Caco-2 (cell line): ENCODE measurements at regions not wholly inside any gene's neighbourhood (a gene's known extent, or its start where the extent isn't known, plus 50 kb on each side); places are given as distances from the start of the nearest gene placed in this dataset.

ENCODE experiments used
- BruUV-seq: library from RNA; stranded (reverse); fragments of 400-500 nt; replicated peaks from 2 replicates; lab custom pipeline; 2021; lab: Mats Ljungman, UMichigan
- CTCF ChIA-PET: fragments of 300-600 bp; sonication (Branson Sonifier 250); formaldehyde crosslinking; loops from one replicate; lab custom pipeline; 2022; ENCODE audit warnings: antibody characterized with exemption; lab: Charles Lee
- POLR2A ChIA-PET: fragments of 300-600 bp; sonication (Branson Sonifier 250); formaldehyde crosslinking; loops from one replicate; lab custom pipeline; 2022; ENCODE audit warnings: antibody characterized with exemption; lab: Charles Lee
- DNase-seq, 2 experiments: peaks; one replicate each; pipeline versions ENCODE4 v3.0.0 to v3.0.0-alpha.2; 2020 to 2022
- H3K27me3 ChIP-seq: replicated peaks from 2 replicates; pipeline ENCODE4 v1.6.0; 2011; ENCODE audit warnings: low read length; ENCODE audit not compliant: control insufficient read depth, insufficient read depth
- H3K36me3 ChIP-seq: 2 replicates; pipeline ENCODE4 v1.5.1; 2011; ENCODE audit warnings: low read length; ENCODE audit not compliant: control insufficient read depth, insufficient read depth
- H3K4me1 ChIP-seq: fragments of 250-450 bp; sonication (Bioruptor Pico); 2 replicates; pipeline ENCODE4 v1.5.1; 2020; ENCODE audit warnings: mild to moderate bottlenecking
- H3K4me3 ChIP-seq: 2 replicates; pipeline ENCODE4 v1.5.1; 2011; ENCODE audit warnings: low read depth, mild to moderate bottlenecking, control low read depth, low read length
- H3K9me3 ChIP-seq: fragments of 250-450 bp; sonication (Bioruptor Pico); 2 replicates; pipeline ENCODE4 v1.5.1; 2020; ENCODE audit warnings: mild to moderate bottlenecking, moderate library complexity
- H3K27ac Mint-ChIP-seq: one replicate; pipeline ENCODE4 v1.8.0; 2022; ENCODE audit warnings: mixed read lengths; ENCODE audit not compliant: unreplicated experiment
- H3K27me3 Mint-ChIP-seq: one replicate; pipeline ENCODE4 v1.8.0; 2022; ENCODE audit warnings: mixed read lengths; ENCODE audit not compliant: insufficient read depth, unreplicated experiment
- H3K36me3 Mint-ChIP-seq: one replicate; pipeline ENCODE4 v1.8.0; 2022; ENCODE audit warnings: mild to moderate bottlenecking, mixed read lengths; ENCODE audit not compliant: insufficient read depth, unreplicated experiment
- H3K4me1 Mint-ChIP-seq: one replicate; pipeline ENCODE4 v1.8.0; 2022; ENCODE audit warnings: low read depth, mixed read lengths; ENCODE audit not compliant: unreplicated experiment
- H3K4me3 Mint-ChIP-seq: one replicate; pipeline ENCODE4 v1.8.0; 2022; ENCODE audit warnings: mild to moderate bottlenecking, moderate library complexity, mixed read lengths; ENCODE audit not compliant: unreplicated experiment
- H3K9me3 Mint-ChIP-seq: one replicate; pipeline ENCODE4 v1.8.0; 2022; ENCODE audit warnings: mixed read lengths; ENCODE audit not compliant: unreplicated experiment
- CTCF ChIP-seq, 2 experiments: fragments of 200-600 bp in 1 of 2; IDR thresholded peaks; 1 replicate in 1 of 2; 2 replicates in 1 of 2; pipeline versions ENCODE4 v1.5.1 to v1.8.0; 2011 to 2022; ENCODE audit warnings: antibody characterized with exemption in 1 of 2, control low read depth in 1 of 2, inconsistent platforms in 1 of 2, low read depth in 1 of 2, low read length in 1 of 2, mild to moderate bottlenecking in 1 of 2, moderate library complexity in 1 of 2; ENCODE audit not compliant: insufficient read depth in 1 of 2, severe bottlenecking in 1 of 2, unreplicated experiment in 1 of 2
- intact Hi-C: fragments of 100-400 bp; cut with micrococcal nuclease; formaldehyde crosslinking; loops from one replicate; pipeline ENCODE4 v1.10.0; 2022; ENCODE audit not compliant: unreplicated experiment

GRCh38 chr1:90325168-90325567, 330.3 kb downstream of the ZNF326 start:
- intact Hi-C loops, result no loop called here
- Mint-ChIP-seq H3K4me3 (no peak overlapping the region), H3K4me1 (no peaks in the 10 kb centered on the region), H3K27me3 (peaks cover 4% of the 10 kb centered on the region), H3K27ac (no peak overlapping the region), H3K9me3 (no peaks in the 10 kb centered on the region), H3K36me3 (no peaks in the 10 kb centered on the region)
- TF ChIP-seq CTCF (IDR thresholded peaks at IDR 0.05; ENCODE audit: insufficient read depth in 1 of 2, low read depth in 1 of 2, low read length in 1 of 2, severe bottlenecking in 1 of 2, unreplicated experiment in 1 of 2), result no peak
- no peaks in the 10 kb centered on the region for H3K36me3 ChIP-seq
- ChIA-PET CTCF (interaction anchor here (0.6 kb wide), 1 partner anchor 527 kb away, joined by 5 read pairs; no protein-coding TSS in a partner anchor), POLR2A (no interaction called here)
- no peaks in the 10 kb centered on the region for H3K27me3 ChIP-seq
- no peak for DNase-seq
- no TSS peak for BruUV-seq
- H3K9me3 ChIP-seq, result no peaks in the 10 kb centered on the region
- no peaks in the 10 kb centered on the region for H3K4me1 ChIP-seq
- no peak overlapping the region for H3K4me3 ChIP-seq

- intact Hi-C loops, result no loop called here
- no peaks in the 10 kb centered on the region for H3K27me3 ChIP-seq
- peaks cover 6% of the 10 kb centered on the region for H3K27me3 Mint-ChIP-seq
- H3K27ac Mint-ChIP-seq, result no peak overlapping the region
- H3K36me3 Mint-ChIP-seq, result no peaks in the 10 kb centered on the region
- H3K4me1 ChIP-seq, result no peaks in the 10 kb centered on the region
- H3K36me3 ChIP-seq, result no peaks in the 10 kb centered on the region
- H3K4me3 ChIP-seq, result no peak overlapping the region
- BruUV-seq, result no TSS peak
- H3K4me3 Mint-ChIP-seq, result no peak overlapping the region
- TF ChIP-seq CTCF (IDR thresholded peaks at IDR 0.05; ENCODE audit: insufficient read depth in 1 of 2, low read depth in 1 of 2, low read length in 1 of 2, severe bottlenecking in 1 of 2, unreplicated experiment in 1 of 2), result no peak
- no peaks in the 10 kb centered on the region for H3K4me1 Mint-ChIP-seq
- H3K9me3 ChIP-seq, result no peaks in the 10 kb centered on the region
- POLR2A ChIA-PET, result no interaction called here
- no peak for DNase-seq
- CTCF ChIA-PET, result no interaction called here
- no peaks in the 10 kb centered on the region for H3K9me3 Mint-ChIP-seq
Measured at GRCh38 chr1:90322186-90322585, 327.3 kb downstream of the ZNF326 start.

GRCh38 chr1:90319918-90320317, 325.0 kb downstream of the ZNF326 start:
- no peaks in the 10 kb centered on the region for H3K36me3 Mint-ChIP-seq
- Histone ChIP-seq H3K36me3 (no peaks in the 10 kb centered on the region), H3K4me3 (no peak overlapping the region), H3K27me3 (no peaks in the 10 kb centered on the region), H3K4me1 (no peaks in the 10 kb centered on the region), H3K9me3 (no peaks in the 10 kb centered on the region)
- no TSS peak for BruUV-seq
- H3K9me3 Mint-ChIP-seq, result no peaks in the 10 kb centered on the region
- ChIA-PET POLR2A (no interaction called here), CTCF (no interaction called here)
- TF ChIP-seq CTCF (IDR thresholded peaks at IDR 0.05; ENCODE audit: insufficient read depth in 1 of 2, low read depth in 1 of 2, low read length in 1 of 2, severe bottlenecking in 1 of 2, unreplicated experiment in 1 of 2), result no peak
- intact Hi-C loops, result no loop called here
- no peak for DNase-seq
- H3K4me3 Mint-ChIP-seq, result no peak overlapping the region
- no peak overlapping the region for H3K27ac Mint-ChIP-seq
- H3K4me1 Mint-ChIP-seq, result no peaks in the 10 kb centered on the region
- peaks cover 6% of the 10 kb centered on the region for H3K27me3 Mint-ChIP-seq
